ENCODE measurements at regions not wholly inside any gene's neighbourhood (a gene's known extent, or its start where the extent isn't known, plus 50 kb on each side); places are given as distances from the start of the nearest gene placed in this dataset.

DNA sequence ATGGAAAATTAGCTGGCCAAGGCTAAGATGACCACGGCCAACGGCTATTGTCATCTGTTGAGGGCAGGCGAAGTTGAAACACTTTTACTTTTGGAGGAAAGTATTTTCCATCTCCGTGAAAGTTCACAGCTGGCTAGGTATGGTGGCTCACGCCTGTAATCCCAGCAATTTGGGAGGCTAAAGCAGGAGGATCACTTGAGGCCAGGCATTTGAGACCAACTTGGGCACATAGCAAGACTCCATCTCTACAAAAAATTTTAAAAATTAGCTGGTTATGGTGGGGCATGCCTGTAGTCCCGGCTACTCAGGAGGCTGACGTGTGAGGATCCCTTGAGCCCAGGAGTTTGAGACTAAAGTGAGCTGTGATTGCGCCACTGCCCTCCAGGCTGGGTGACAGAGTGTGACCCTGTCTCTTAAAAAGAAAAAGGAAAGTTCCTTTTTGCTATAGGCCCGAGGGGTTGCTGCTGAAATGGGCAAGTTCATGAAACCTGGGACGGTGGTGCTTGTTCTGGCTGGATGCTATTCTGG lies 85.5 kb upstream of the MKLN1 start:
- no peak for DNase-seq

DNA sequence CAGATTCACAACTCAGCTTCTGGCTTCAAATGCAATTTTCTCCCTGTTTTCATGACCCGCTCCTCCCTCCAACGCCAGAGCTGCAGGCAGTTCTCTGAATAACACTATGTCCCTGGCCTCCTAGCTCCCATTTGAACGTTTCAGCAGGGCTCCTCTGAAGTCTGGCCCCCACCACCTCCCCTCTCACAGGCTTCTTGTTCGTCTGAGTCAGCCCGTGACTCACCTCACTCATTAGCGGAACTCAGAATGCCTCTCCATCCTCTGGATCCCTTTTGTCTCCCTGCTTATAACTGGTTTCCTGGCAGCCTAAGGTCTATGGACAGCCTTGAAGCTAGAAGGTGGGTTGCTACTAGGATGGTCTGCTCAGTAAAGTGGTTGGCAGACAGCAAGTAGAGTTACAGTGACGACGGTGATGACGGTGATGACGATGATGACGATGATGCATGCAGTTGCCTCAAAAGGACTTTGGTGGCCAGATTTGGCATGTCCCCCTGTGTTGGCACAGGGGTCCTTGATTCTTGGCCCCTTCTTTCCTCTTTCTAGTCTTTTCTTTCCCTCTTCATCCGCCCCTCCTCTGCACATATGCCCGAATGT lies 83.3 kb upstream of the MKLN1 start:
- no peak for DNase-seq

DNA sequence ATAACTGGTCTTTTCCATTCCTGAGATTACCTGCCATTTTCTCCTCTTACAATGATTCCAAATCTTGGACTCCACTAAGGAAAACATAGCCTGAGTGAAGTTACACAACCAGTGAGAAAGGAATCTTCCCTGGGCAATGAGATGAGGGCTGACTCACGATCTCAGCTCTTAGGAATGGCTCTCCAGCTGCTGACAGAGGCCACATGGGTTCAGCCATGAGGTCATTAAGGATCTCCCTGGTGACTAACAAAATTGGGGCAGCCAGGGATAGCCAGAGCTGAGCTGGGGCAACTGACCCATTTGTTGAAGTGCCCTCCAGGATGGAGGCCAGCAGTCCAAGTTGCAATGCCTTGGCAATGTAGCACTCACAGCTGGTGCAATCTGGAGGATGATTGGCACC lies 78.7 kb upstream of the MKLN1 start:
- DNase-seq = no peak

DNA sequence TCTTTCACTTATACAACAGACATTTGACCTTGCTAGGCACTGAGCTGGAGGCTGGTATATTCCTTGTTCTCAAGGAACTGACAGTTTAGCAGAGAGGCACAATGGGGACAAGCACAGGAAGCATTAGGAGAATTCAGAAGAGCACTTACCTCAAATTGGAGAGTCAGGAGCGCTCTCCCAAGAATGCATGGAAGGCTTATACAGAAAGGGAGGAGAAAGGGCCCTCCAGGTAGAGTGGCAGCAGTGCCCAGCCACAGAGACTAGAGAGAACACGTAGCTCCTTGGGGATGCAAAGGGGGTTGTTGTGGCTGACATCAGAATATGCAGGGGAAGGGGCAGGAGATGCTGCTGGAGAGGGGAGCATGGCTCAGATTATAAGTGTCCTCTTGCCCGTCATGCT lies 78.2 kb upstream of the MKLN1 start:
- no peak for DNase-seq

DNA sequence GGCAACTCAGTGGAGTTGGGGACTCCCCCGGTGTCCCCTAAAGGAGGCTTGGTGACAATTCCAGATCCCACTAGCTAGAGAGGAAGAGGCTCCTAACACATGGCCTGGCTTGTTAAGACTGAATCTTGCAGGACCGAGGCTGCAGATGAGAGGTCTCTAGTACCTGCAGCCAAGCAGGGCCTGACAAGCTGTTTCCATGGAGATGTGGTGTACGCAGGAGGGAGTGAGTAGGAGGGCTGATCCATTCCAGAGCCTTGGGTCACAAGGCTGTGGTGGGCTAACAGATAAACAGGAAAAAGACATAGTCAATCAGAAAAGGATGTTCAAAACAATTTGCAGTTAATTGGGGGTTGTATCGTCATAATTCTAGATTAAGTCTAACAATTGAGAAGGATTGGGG lies 77.3 kb upstream of the MKLN1 start:
- DNase-seq = no peak

DNA sequence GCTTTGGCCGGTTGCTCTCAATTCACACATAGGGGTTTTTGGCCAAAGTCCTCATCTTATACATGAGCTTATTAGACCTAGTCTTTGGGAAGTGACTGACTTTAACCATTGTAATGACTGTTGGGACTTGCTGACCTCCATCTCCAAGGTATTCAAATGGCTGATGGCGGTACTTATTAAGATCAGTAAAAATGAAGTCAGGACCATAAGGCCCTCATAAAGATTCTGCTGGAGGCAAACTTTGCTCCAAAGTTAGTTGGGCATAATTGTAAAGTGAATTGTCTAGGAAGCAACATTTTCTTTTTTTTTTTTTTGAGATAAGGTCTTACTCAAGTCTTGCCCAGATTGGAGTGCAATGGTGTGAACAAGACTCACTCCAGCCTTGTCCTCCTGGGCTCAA lies 76.3 kb upstream of the MKLN1 start:
- no peak for DNase-seq

DNA sequence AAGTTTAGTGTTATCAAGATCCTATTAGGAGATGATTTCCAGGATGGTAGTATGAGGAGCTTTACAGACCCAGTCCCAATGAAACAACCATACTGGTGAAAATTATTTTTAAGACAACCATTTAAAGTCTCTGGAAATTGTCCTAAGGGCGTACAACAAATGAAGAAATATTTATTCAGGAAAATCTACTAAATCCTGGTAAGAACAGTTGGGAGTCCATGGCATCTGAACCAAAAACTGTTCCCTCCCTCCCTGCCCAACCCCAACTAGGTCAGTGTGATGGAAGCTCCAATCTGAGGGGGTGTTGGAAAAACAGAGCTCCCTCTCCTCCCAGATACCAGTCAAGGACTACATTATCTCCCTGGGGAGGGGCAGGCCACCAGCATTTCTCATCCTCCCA lies 74.7 kb upstream of the MKLN1 start:
- no peak for DNase-seq

DNA sequence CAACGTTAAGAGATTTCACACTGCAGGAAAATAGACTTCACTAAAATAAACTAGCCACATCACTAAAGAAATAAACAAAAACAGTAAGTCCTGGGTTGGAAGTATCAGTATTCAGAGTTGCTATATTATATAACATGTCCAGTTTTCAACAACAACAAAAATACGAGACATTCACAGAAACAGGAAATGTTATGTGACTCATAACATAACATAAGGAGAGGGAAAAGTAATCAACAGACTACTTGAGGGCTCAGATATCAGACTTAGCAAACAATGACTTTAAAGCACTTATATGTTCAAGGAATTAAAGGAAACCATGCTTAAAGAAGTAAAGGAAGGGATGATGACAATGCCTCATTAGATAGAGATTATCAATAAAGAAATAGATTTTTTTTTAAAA lies 73.5 kb upstream of the MKLN1 start:
- DNase-seq = no peak

DNA sequence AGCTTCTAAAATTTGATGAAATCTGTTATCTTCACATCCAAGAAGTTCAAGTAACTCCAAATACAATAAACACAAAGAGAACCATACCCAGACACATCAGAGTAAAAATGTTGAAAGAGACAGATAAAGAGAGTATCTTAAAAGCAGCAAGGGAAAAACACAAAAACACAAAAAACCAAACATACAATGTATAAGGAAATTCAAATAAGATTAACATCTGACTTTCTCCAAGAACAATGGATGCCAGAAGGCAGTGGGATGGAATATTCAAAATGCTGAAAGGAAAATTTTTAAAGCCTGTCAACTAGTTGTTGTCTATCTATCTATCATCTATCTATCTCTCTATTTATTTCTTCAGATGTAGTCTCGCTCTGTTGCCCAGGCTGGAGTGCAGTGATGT lies 72.4 kb upstream of the MKLN1 start:
- DNase-seq = no peak

DNA sequence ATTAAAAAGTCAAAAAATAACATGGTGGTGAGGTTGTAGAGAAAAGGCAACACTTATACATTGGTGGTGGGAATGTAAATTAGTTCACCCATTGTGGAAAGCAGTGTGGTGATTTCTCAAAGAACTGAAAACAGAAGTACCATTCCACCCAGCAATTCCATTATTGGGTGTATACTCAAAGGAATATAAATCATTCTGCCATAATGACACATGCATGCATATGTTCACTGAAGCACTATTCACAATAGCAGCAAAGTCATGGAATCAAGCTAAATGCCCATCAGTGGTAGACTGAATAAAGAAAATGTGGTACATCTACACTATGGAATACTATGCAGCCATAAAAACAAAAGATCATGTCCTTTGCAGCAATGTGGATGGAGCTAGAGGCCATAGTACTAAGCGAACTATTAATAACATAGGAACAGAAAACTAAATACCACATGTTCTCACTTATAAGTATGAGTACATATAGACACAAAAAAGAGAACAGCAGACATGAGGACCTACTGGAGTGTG lies 66.1 kb upstream of the MKLN1 start:
- no peak for DNase-seq

DNA sequence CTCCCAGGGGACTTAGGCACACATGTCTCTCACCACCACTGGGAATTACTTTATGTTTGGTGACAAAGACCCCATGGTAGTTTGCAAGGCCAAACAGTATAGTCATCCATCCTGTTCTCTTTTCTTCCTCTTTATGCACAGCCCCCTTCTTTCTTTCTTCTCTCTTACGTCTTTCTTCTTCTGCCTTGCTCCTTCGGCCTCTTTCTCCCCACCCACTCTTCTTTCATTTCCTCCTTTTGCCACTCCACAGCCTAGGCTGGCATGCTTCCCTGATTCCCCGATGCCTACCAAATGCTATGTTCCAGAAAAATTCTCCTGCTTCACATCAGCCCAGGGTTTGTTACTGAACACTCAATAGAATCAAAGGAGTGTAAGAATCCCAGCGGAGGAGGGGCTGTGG lies 62.4 kb upstream of the MKLN1 start:
- no peak for DNase-seq

DNA sequence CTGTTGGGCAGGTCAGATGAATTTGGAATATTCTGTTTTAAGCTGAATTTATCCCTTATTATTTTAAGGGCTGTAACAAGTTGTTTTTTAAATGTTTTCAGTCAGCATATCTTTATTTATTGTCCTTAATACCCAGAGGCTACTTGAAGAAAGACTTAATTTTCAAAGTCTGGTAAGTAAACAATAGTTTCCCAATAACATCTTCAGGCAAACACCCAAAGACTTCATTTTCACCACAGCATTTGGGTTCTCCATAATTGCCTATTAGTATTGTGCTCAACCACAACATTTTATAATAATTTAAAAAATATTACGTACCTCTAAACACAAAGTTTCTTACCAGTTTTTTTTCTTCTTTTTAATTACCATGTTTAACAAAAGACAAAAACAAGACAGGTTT lies 60.0 kb upstream of the MKLN1 start:
- no peak for DNase-seq

DNA sequence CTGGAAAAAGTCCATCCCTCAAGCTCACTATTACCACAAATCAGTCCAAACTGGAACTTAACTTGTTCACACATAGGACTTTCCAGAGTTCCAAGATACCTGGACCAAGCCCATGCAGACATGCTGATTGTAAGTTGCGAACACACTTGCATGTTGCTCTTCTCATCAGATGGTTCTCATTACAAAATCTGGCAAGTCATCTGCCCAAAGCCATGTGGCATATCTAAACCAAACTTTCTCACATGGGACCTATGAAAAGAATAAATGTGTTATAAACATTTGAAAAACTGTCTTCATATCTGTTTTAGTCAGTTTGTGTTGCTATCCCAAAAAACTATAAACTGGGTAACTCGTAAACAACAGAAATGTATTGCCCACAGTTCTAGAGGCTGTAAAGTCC lies 58.8 kb upstream of the MKLN1 start:
- DNase-seq = no peak

DNA sequence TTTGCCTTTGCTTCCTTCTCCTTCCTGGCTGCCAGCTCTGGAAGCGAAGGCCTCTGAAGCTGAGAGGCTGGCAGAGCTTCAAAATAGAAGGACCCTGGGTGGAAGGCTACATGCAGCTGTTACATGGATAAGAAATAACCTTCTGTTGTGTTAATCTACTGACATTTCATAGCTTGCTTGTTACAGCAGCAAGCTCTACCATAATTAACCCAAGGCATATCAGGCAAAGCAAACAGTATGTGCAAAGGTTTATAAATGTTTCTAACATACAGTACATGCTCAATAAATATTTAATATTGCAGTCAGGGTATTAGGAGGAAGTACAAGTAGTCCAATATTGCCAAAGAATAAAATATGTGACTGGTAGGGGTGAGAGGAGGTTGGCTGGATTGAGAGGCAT lies 55.6 kb upstream of the MKLN1 start:
- no peak for DNase-seq

DNA sequence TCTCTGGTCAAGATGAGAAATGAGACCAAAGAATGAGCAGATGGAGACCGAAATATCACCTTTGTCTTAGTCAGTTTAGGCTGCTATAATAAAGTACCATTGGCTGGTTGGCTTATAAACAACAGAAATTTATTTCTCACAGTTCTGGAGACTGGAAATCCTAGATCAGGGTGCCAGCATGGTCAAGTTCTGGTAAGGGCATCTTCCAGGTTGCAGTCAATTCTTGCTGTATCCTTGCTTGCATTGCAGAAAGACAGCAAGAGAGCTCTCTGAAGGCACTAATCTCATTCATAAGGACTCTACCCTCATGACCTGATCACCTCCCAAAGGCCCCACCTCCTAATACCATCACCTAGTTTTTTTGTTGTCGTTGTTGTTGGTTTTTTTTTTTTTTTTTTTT lies 52.7 kb upstream of the MKLN1 start:
- no peak for DNase-seq

DNA sequence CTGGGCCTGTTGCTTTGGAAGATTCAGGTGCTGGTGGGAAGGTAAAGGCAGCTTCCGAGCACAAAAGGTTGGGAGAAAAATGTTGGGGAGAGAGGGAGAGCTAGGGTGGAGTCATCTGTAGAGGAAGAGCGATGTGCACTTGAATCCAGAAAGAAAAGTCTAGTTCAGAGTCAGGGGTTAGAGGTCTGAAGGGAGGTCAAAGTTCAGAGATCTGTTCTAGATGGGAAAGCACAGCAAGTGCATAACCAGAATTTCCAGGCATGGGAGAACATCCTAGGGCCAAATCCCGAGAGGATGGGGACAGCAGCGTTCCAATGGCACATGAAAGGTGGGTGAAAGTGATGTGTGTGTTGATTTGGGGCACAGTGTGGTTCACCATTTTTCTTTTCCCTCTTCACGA lies 51.5 kb upstream of the MKLN1 start:
- no peak for DNase-seq

DNA sequence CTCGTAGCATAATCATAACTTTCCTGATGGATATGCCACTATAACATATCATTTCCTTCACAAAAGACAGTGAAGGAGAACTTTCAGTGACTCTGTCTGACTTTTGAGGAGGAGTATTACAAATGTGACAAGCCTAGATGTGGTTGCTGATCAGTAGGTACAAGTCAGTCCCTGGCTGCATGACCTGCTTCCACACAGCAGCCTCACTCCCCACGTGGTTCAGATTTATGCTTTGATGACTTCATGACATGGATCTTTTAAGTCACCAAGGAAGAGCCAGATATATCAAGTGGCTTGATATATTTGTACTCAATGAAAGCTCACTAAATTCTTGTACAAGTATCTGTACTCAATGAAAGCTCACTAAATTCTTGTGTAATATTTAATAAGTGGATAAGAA lies 50.9 kb upstream of the MKLN1 start:
- no peak for DNase-seq

All from hematopoietic multipotent progenitor cell treated with erythropoietin and hydrocortisone succinate and interleukin-3 and kit ligand, for 8 days (in vitro differentiated cells).